ENCODE measurements at regions not wholly inside any gene's neighbourhood (a gene's known extent, or its start where the extent isn't known, plus 50 kb on each side); places are given as distances from the start of the nearest gene placed in this dataset.

DNA sequence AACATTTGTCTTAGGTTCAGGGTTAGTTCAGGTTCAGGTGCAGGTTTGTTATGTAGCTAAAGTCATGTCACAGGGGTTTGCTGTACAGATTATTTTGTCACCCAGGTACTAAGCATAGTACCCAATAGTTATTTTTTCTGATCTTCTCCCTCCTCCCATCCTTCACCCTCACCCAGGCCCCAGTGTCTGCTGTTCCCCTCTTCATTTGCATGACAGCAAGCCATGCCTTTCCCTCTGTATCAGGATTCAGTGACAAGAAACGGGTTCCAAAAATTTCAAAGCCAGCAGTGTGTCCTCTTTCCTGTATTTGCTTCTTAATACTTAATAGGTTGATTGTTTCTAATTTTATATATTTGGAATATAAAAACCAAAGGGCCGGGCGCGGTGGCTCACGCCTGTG, 330.8 kb upstream of the SGCD start:
- DNase-seq (no peak), ATAC-seq (no peak)
- TF ChIP-seq, protein P1, sequence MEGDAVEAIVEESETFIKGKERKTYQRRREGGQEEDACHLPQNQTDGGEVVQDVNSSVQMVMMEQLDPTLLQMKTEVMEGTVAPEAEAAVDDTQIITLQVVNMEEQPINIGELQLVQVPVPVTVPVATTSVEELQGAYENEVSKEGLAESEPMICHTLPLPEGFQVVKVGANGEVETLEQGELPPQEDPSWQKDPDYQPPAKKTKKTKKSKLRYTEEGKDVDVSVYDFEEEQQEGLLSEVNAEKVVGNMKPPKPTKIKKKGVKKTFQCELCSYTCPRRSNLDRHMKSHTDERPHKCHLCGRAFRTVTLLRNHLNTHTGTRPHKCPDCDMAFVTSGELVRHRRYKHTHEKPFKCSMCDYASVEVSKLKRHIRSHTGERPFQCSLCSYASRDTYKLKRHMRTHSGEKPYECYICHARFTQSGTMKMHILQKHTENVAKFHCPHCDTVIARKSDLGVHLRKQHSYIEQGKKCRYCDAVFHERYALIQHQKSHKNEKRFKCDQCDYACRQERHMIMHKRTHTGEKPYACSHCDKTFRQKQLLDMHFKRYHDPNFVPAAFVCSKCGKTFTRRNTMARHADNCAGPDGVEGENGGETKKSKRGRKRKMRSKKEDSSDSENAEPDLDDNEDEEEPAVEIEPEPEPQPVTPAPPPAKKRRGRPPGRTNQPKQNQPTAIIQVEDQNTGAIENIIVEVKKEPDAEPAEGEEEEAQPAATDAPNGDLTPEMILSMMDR (IDR thresholded peaks at IDR 0.05): no peak
- intact Hi-C loops (cut with DNase I, micrococcal nuclease): no loop called here
- no peaks in the 10 kb centered on the region for H3K4me1 ChIP-seq (ENCODE audit: low read depth)
- no peaks in the 10 kb centered on the region for H3K36me3 ChIP-seq (ENCODE audit: low read depth)
- no peaks in the 10 kb centered on the region for H3K9me3 ChIP-seq
- H3K4me3 ChIP-seq: no peak overlapping the region

GRCh38 chr5:155998257-155998656, 328.7 kb upstream of the SGCD start:
- no peaks in the 10 kb centered on the region for H3K4me1 ChIP-seq (ENCODE audit: low read depth)
- intact Hi-C loops (cut with DNase I, micrococcal nuclease): no loop called here

DNA sequence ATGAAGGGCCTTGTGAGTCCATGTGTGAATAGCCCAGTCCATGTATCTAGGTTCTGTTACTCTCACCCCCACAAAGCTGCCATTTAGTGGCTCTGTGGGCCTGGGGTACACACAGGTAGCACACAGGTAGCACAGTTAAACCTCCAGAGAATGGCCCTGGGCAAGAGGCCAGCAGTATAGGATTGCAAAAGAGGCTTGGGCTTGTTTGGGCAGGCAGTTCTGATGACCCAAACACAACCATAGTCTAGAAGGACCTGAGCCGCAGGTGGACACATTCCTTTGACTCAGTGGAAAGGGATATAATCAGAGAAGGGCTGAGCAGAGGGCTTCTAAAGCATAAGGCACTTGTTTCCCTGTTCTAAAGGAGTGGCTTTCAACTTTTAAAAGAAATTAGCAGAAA, 326.8 kb upstream of the SGCD start:
- H3K9me3 ChIP-seq: no peaks in the 10 kb centered on the region
- TF ChIP-seq, protein P1 (IDR thresholded peaks at IDR 0.05): no peak
- no peak for ATAC-seq
- no peak overlapping the region for H3K4me3 ChIP-seq
- no peaks in the 10 kb centered on the region for H3K36me3 ChIP-seq (ENCODE audit: low read depth)
- intact Hi-C loops (cut with DNase I, micrococcal nuclease): no loop called here
- no peaks in the 10 kb centered on the region for H3K4me1 ChIP-seq (ENCODE audit: low read depth)
- no peak for DNase-seq

More at GRCh38 chr5:155998257-155998656, 328.7 kb upstream of the SGCD start:
- Histone ChIP-seq H3K36me3 (ENCODE audit: low read depth) (no peaks in the 10 kb centered on the region), H3K4me3 (no peak overlapping the region), H3K9me3 (no peaks in the 10 kb centered on the region)
- ATAC-seq (no peak), DNase-seq (no peak)
- TF ChIP-seq, protein P1 (IDR thresholded peaks at IDR 0.05): no peak

DNA sequence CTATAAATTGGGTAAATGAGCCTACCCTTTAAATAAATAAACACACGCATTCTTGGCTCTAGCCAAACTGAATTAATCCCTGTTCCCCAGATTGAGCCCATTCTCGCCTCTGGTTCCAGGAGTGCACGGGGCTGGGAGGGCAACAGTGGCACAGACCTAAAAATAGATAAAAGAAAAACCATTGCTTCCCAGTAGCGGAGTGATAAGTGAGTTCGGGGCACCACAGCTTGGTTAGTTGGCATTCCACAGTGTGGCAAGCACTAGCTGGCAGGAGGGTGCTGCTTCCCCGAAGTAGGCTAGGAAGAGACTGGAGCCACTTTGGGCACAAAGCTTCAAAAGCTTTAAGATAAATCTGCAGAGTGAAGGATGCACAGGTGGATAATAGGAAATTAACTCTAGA, 322.2 kb upstream of the SGCD start:
- H3K4me3 ChIP-seq: no peak overlapping the region
- DNase-seq: no peak
- no peaks in the 10 kb centered on the region for H3K36me3 ChIP-seq (ENCODE audit: low read depth)
- TF ChIP-seq, protein P1 (IDR thresholded peaks at IDR 0.05): no peak
- intact Hi-C loops (cut with DNase I, micrococcal nuclease): no loop called here
- no peak for ATAC-seq
- H3K4me1 ChIP-seq (ENCODE audit: low read depth): no peaks in the 10 kb centered on the region
- no peaks in the 10 kb centered on the region for H3K9me3 ChIP-seq

GRCh38 chr5:156006026-156006647, 320.8 kb upstream of the SGCD start:
- no peaks in the 10 kb centered on the region for H3K4me1 ChIP-seq (ENCODE audit: low read depth)
- H3K4me3 ChIP-seq: no peak overlapping the region
- no peaks in the 10 kb centered on the region for H3K9me3 ChIP-seq
- no peaks in the 10 kb centered on the region for H3K36me3 ChIP-seq (ENCODE audit: low read depth)
- intact Hi-C loops (cut with DNase I, micrococcal nuclease): no loop called here
- TF ChIP-seq, protein P1 (IDR thresholded peaks at IDR 0.05): no peak
- ATAC-seq (no peak), DNase-seq (no peak)

DNA sequence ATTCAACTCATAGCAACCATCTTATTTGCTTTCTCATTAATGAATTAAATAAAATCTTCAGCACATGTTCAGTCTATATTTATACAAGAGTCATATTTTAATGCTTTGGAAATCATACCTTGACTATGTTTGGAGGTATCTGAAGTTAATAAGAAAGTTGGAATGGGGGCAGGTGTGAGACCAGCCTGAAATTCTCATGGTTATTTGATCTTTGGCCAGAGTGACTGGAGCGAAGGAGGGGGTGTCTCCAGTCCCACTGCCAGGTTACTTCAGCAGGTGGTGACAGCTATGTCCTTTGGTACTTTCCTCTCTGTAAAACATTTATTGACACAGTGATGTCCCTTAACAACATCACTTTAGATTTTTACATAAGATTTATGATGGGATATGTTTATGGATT, 318.1 kb upstream of the SGCD start:
- DNase-seq: no peak
- Histone ChIP-seq H3K4me1 (ENCODE audit: low read depth) (no peaks in the 10 kb centered on the region), H3K9me3 (no peaks in the 10 kb centered on the region), H3K4me3 (no peak overlapping the region), H3K36me3 (ENCODE audit: low read depth) (no peaks in the 10 kb centered on the region)
- TF ChIP-seq, protein P1 (IDR thresholded peaks at IDR 0.05): no peak
- ATAC-seq: no peak
- intact Hi-C loops (cut with DNase I, micrococcal nuclease): no loop called here

Data from mucosa of descending colon (tissue), 3 donors.